ENCODE measurements at regions not wholly inside any gene's neighbourhood (a gene's known extent, or its start where the extent isn't known, plus 50 kb on each side); places are given as distances from the start of the nearest gene placed in this dataset.

DNA sequence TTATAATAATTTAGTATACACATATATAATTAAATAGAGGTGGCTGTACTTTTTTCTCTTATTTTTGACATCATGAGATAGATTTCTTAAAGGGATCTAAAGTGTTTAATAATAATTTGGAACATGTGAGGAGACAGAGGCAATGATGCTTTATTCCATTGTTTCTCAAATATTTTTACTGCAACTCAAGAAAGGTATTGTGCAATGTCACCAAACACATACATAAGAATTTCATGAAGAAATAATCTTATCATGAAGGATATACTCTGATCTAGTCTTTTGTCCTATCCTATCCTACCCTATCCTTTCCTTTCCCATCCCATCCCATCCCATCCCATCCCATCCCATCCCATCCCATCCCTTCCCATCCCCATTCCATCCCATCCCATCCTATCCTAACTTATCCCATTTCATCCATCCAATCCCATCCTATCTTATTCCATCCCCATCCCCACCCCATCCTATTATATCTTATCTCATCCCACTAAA, 232.1 kb upstream of the SMIM21 start:
- TF ChIP-seq, protein P1, sequence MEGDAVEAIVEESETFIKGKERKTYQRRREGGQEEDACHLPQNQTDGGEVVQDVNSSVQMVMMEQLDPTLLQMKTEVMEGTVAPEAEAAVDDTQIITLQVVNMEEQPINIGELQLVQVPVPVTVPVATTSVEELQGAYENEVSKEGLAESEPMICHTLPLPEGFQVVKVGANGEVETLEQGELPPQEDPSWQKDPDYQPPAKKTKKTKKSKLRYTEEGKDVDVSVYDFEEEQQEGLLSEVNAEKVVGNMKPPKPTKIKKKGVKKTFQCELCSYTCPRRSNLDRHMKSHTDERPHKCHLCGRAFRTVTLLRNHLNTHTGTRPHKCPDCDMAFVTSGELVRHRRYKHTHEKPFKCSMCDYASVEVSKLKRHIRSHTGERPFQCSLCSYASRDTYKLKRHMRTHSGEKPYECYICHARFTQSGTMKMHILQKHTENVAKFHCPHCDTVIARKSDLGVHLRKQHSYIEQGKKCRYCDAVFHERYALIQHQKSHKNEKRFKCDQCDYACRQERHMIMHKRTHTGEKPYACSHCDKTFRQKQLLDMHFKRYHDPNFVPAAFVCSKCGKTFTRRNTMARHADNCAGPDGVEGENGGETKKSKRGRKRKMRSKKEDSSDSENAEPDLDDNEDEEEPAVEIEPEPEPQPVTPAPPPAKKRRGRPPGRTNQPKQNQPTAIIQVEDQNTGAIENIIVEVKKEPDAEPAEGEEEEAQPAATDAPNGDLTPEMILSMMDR (IDR thresholded peaks at IDR 0.05 in 4 of 5, conservative IDR thresholded peaks at IDR 0.05 in 1 of 5), result no peak
- TF ChIP-seq POLR2A (IDR thresholded peaks at IDR 0.05), result no peak
